Body of pancreas (tissue), 4 donors: ENCODE measurements at regions not wholly inside any gene's neighbourhood (a gene's known extent, or its start where the extent isn't known, plus 50 kb on each side); places are given as distances from the start of the nearest gene placed in this dataset.

Experiments
- ATAC-seq: fragments of 150-250 bp; one replicate; pipeline ENCODE4 v1.9.1; 2016
- DNase-seq, 4 donors: peaks; one replicate each; pipeline ENCODE4 v3.0.0-alpha.2; 2019
- H3K27ac ChIP-seq, 4 donors: fragments of 200-600 bp; sonication (generic); 1 replicate in 3 of 4; 2 replicates in 1 of 4; pipeline versions ENCODE4 v1.5.1 to v1.6.1; 2016 to 2019; ENCODE audit warnings: mild to moderate bottlenecking in 1 of 4, mixed read lengths in 1 of 4, moderate library complexity in 1 of 4
- H3K27me3 ChIP-seq, 2 donors: fragments of 200-600 bp; sonication (generic); one replicate each; pipeline ENCODE4 v1.6.0; 2016; ENCODE audit warnings: mild to moderate bottlenecking in 1 of 2
- H3K36me3 ChIP-seq, 2 donors: fragments of 200-600 bp; sonication (generic); replicated peaks in 1 of 2; 2 replicates each; pipeline ENCODE4 v1.5.1; 2016; ENCODE audit warnings: low read depth in 2 of 2; ENCODE audit not compliant: insufficient read depth in 1 of 2
- H3K4me1 ChIP-seq: fragments of 200-600 bp; sonication (generic); one replicate; pipeline ENCODE4 v1.6.0; 2016
- H3K4me3 ChIP-seq, 2 donors: fragments of 200-600 bp; sonication (generic); 1 replicate in 1 of 2; 2 replicates in 1 of 2; pipeline ENCODE4 v1.5.1; 2016 to 2019
- H3K9me3 ChIP-seq, 3 donors: fragments of 200-600 bp; sonication (generic); 1 replicate in 2 of 3; 2 replicates in 1 of 3; pipeline ENCODE4 v1.5.1; 2016
- POLR2A ChIP-seq, 3 donors: fragments of 450-650 bp; IDR thresholded peaks; one replicate each; pipeline ENCODE4 v1.6.1; 2016; ENCODE audit warnings: antibody characterized with exemption in 3 of 3, mild to moderate bottlenecking in 2 of 3
- WGBS, 2 donors: methylation state at CpG; one replicate each; pipeline ENCODE4 v1.1.5; 2017; 5-methylcytosine and 5-hydroxymethylcytosine counted together
- intact Hi-C: fragments of 100-400 bp; cut with DNase I; formaldehyde crosslinking; loops from one replicate; pipeline ENCODE4 v1.15.1; 2023
- TF ChIP-seq, protein P1 (sequence below), 7 experiments: fragments of 450-650 bp in 4 of 7; fragments of 200-600 bp in 3 of 7; sonication (generic) in 3 of 7; IDR thresholded peaks; one replicate each; pipeline ENCODE4 v1.5.1; 2016 to 2019; ENCODE audit warnings: antibody characterized with exemption in 7 of 7

DNA sequence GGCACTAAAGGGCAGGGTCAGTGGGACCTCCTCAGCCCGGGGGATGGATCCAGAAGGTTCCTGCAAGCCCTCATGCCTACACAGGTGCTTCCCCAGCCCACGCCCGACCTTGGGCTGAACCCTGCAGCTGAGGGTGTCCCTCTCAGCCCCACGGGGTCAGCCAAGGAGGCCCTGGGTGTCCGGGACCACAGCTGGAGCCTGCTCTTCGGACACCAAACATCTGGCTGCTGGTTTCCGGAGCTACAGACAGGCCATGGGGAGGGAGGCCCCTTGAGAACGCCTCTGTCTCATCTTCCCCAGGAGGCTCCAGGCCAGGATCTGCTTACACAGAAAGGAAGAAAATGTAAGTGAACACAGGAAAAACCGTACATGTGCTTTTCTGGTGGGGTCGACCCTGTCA, 355.7 kb downstream of the MN1 start:
- no peak overlapping the region for H3K4me3 ChIP-seq
- peaks cover 0 to 6% (median 0%) of the 10 kb centered on the region in 3 donors for H3K9me3 ChIP-seq
- intact Hi-C loops: no loop called here
- ATAC-seq: no peak
- 74 to 83% methylated on average over 3 to 10 of the region's 10 CpGs for WGBS, 2 donors
- H3K27ac ChIP-seq: no peak overlapping the region
- H3K36me3 ChIP-seq: no peaks in the 10 kb centered on the region
- H3K27me3 ChIP-seq: no peaks in the 10 kb centered on the region
- no peaks in the 10 kb centered on the region for H3K4me1 ChIP-seq
- TF ChIP-seq, protein P1, sequence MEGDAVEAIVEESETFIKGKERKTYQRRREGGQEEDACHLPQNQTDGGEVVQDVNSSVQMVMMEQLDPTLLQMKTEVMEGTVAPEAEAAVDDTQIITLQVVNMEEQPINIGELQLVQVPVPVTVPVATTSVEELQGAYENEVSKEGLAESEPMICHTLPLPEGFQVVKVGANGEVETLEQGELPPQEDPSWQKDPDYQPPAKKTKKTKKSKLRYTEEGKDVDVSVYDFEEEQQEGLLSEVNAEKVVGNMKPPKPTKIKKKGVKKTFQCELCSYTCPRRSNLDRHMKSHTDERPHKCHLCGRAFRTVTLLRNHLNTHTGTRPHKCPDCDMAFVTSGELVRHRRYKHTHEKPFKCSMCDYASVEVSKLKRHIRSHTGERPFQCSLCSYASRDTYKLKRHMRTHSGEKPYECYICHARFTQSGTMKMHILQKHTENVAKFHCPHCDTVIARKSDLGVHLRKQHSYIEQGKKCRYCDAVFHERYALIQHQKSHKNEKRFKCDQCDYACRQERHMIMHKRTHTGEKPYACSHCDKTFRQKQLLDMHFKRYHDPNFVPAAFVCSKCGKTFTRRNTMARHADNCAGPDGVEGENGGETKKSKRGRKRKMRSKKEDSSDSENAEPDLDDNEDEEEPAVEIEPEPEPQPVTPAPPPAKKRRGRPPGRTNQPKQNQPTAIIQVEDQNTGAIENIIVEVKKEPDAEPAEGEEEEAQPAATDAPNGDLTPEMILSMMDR (IDR thresholded peaks at IDR 0.05): no peak
- TF ChIP-seq POLR2A (IDR thresholded peaks at IDR 0.05): no peak
- peak in 1 of 4 donors; percentile 40 for DNase-seq

DNA sequence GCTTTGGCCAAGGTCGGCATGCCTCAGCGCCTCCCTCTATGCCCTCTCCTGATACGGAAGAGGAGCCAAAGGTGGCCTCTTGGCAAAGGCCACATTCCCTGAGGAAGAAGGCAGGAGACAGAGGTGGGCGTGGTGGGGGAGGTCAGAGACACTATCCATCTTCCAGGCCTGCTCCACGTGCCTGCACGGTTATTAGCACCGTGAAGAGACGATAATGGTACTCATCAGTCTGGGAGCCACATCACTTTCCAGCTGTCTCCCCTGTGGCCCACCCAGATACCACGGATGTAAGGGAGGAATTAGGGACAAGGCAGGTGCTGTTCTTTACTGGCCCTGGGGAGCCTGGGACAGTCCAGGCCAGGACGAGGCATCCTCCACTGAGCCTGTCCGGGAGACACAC, 354.3 kb downstream of the MN1 start:
- H3K27me3 ChIP-seq: no peaks in the 10 kb centered on the region
- intact Hi-C loops: no loop called here
- DNase-seq (no peak), ATAC-seq (no peak)
- H3K36me3 ChIP-seq: no peaks in the 10 kb centered on the region
- WGBS, 2 donors: 82 to 91% methylated on average over 8 to 11 of the region's 11 CpGs
- no peaks in the 10 kb centered on the region for H3K4me1 ChIP-seq
- H3K9me3 ChIP-seq: peaks cover 0 to 6% (median 0%) of the 10 kb centered on the region in 3 donors
- H3K4me3 ChIP-seq: no peak overlapping the region
- TF ChIP-seq, protein P1 (IDR thresholded peaks at IDR 0.05): no peak
- TF ChIP-seq POLR2A (IDR thresholded peaks at IDR 0.05): no peak
- H3K27ac ChIP-seq: no peak overlapping the region

DNA sequence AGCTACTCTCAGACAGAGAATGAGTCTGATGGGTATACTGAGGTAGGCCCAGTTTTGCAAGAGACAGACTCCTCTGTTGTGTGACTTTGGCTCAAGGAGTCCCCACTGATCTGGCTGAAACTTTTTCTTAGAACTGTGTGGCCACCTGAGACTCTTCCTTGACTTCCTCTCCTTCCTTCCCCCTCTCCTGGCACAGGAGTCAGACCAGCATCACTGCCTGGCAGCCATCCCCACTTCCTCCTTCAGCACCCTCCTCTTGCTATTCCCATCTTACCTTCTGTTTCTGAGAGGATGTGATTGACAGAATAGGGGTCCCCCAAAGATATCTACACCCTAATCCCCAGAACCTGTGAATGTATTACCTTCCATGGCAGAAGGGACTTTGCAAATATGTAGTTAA, 351.1 kb downstream of the MN1 start:
- H3K4me3 ChIP-seq: no peak overlapping the region
- no peaks in the 10 kb centered on the region for H3K4me1 ChIP-seq
- no peaks in the 10 kb centered on the region for H3K27me3 ChIP-seq
- no peak for DNase-seq
- no peak for ATAC-seq
- TF ChIP-seq POLR2A (IDR thresholded peaks at IDR 0.05): no peak
- TF ChIP-seq, protein P1 (IDR thresholded peaks at IDR 0.05): no peak
- H3K36me3 ChIP-seq: no peaks in the 10 kb centered on the region
- H3K27ac ChIP-seq: no peak overlapping the region
- peaks cover 0 to 6% (median 0%) of the 10 kb centered on the region in 3 donors for H3K9me3 ChIP-seq
- intact Hi-C loops: no loop called here

DNA sequence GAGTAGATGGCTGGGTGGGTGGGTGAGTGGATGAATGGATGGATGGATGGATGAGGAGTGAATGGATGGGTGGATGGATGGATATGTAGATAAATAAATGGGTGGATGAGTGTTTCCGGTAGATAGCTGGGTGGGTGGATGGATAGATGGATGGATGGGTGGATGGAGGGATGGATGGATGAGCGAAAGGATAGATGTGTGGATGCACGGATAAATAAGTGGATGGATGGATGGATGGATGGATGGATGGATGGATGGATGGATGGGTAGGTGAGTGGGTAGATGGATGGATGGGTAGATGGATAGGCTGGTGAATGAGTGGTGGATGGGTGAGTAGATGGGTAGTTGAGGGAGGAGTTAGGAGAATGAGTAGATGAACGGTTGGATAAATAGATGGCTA, 349.3 kb downstream of the MN1 start:
- WGBS, 2 donors: 75 to 76% methylated on average over 4 of the region's 4 CpGs
- Histone ChIP-seq H3K27ac (no peak overlapping the region), H3K27me3 (no peaks in the 10 kb centered on the region), H3K9me3 (peaks cover 0 to 6% (median 0%) of the 10 kb centered on the region in 3 donors), H3K4me1 (no peaks in the 10 kb centered on the region), H3K4me3 (no peak overlapping the region), H3K36me3 (no peaks in the 10 kb centered on the region)
- intact Hi-C loops: no loop called here
- TF ChIP-seq, protein P1 (IDR thresholded peaks at IDR 0.05): no peak
- TF ChIP-seq POLR2A (IDR thresholded peaks at IDR 0.05): no peak
- ATAC-seq (no peak), DNase-seq (no peak)

DNA sequence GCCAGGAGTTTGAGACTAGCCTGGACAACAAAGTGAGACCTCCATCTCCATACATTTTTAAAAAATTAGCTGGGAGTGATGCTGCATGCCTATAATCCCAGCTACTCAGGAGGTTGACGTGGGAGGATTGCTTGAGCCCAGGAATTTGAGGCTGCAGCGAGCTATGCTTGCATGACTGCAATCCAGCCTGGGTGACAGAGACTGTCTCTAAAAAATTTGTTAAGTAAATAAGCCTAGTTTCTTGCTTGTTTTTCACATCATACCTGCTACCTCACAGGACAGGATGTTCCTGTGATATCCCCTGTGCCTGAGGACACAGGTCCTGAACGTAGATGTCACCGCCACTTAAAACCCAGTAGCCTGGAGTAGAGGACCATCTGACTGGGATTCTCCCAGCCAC, 348.6 kb downstream of the MN1 start:
- Histone ChIP-seq H3K9me3 (peaks cover 0 to 6% (median 0%) of the 10 kb centered on the region in 3 donors), H3K4me1 (no peaks in the 10 kb centered on the region), H3K27me3 (no peaks in the 10 kb centered on the region), H3K36me3 (no peaks in the 10 kb centered on the region), H3K27ac (no peak overlapping the region), H3K4me3 (no peak overlapping the region)
- DNase-seq (no peak), ATAC-seq (no peak)
- WGBS, 2 donors: 91 to 93% methylated on average over 4 of the region's 4 CpGs
- intact Hi-C loops: no loop called here
- no peak for TF ChIP-seq POLR2A (IDR thresholded peaks at IDR 0.05)
- TF ChIP-seq, protein P1 (IDR thresholded peaks at IDR 0.05): no peak
